GM13977 (cell line): ENCODE measurements at regions not wholly inside any gene's neighbourhood (a gene's known extent, or its start where the extent isn't known, plus 50 kb on each side); places are given as distances from the start of the nearest gene placed in this dataset.
A peak's percentile ranks its signal among the peaks of the same experiment; 100 is the strongest.

Source experiments
- DNase-seq: peaks from one replicate; pipeline ENCODE4 v3.0.0; 2012; ENCODE audit warnings: low spot score
- CTCF ChIP-seq: IDR thresholded peaks from 2 replicates; pipeline ENCODE4 v1.5.1; 2012; ENCODE audit warnings: mild to moderate bottlenecking, control low read depth; ENCODE audit not compliant: insufficient read depth; ENCODE audit errors: extremely low read depth, missing control alignments
- in situ Hi-C: fragments of 300-500 bp; cut with MboI; formaldehyde crosslinking; loops from one replicate; pipeline ENCODE4 v1.12.0; 2022; ENCODE audit warnings: low sequenced_read_pairs, low pct_unique_long_range_greater_than_20kb, mixed read lengths, inconsistent platforms; ENCODE audit not compliant: unreplicated experiment

GRCh38 chr5:74327339-74327685, 313.2 kb downstream of the ENC1 start:
- no peak for DNase-seq
- in situ Hi-C loops: no loop called here
- TF ChIP-seq CTCF: no peak

GRCh38 chr5:74326571-74327338, 313.8 kb downstream of the ENC1 start:
- DNase-seq: peak; percentile 43
- TF ChIP-seq CTCF: no peak
- in situ Hi-C loops: no loop called here

GRCh38 chr5:74325866-74326265, 314.7 kb downstream of the ENC1 start:
- no peak for TF ChIP-seq CTCF
- DNase-seq: no peak
- in situ Hi-C loops: no loop called here

DNA sequence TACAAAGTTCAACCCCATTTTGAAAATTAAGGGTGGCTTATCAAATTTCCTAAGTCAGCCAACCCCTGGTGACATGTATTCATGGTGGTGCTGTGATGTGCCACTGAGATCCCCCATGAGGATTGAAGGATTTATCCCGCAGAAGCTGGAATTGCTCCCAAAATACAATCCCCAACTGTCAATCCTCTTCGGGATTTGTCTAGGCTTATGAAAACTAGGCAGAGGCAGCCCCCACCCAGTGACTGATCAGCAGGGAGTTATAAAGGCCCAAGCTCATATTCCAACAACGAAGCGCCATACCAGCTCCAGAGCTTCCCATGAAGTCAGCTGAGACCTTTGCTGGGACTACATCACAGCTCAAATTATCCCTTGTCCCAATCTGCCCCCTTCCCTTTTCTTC, 316.0 kb downstream of the ENC1 start:
- DNase-seq: no peak
- no peak for TF ChIP-seq CTCF
- in situ Hi-C loops: no loop called here

- in situ Hi-C loops: no loop called here
- TF ChIP-seq CTCF: no peak
These were observed 317.6 kb downstream of the ENC1 start for GRCh38 chr5:74322944-74323343.

GRCh38 chr5:74322191-74322590, 318.3 kb downstream of the ENC1 start:
- no peak for DNase-seq
- TF ChIP-seq CTCF: no peak
- in situ Hi-C loops: no loop called here

More at GRCh38 chr5:74322944-74323343, 317.6 kb downstream of the ENC1 start:
- DNase-seq: no peak
